ENCODE measurements at regions not wholly inside any gene's neighbourhood (a gene's known extent, or its start where the extent isn't known, plus 50 kb on each side); places are given as distances from the start of the nearest gene placed in this dataset.
A peak's percentile ranks its signal among the peaks of the same experiment; 100 is the strongest.

DNA sequence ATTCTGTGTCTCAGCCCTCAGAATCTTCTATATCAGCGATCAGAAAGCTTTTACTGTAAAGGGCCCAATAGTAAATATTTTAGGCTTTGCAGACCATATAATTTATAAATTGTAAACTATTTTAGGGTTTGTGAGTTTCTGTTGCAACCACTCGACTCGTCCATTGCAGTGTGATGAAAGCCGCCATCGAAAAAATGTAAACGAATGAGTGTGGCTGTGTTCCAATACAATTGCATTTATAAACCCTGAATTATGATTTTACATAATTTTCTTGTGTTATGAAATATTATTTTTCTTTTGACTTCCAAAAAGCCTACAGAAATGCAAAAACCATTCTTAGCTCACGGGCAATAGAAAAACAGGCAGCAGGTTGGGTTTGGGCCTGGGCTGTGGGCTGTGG is 62.5 kb upstream of the ADO start:
- no peak for DNase-seq
- Histone ChIP-seq H3K4me3 (no peak overlapping the region), H3K4me1 (no peaks in the 10 kb centered on the region), H3K9me3 (no peaks in the 10 kb centered on the region), H3K36me3 (no peaks in the 10 kb centered on the region), H3K27me3 (no peaks in the 10 kb centered on the region), H3K27ac (peak overlapping the region in 1 of 4 donors; percentile 39)
- TF ChIP-seq CTCF (IDR thresholded peaks at IDR 0.05) (no peak), POLR2A (IDR thresholded peaks at IDR 0.05) (no peak)

- Histone ChIP-seq H3K9me3 (no peaks in the 10 kb centered on the region), H3K4me3 (no peak overlapping the region), H3K27me3 (no peaks in the 10 kb centered on the region), H3K36me3 (no peaks in the 10 kb centered on the region), H3K4me1 (no peaks in the 10 kb centered on the region), H3K27ac (peak overlapping the region in 1 of 4 donors; percentile 39)
- no peak for DNase-seq
- TF ChIP-seq CTCF (IDR thresholded peaks at IDR 0.05) (no peak), POLR2A (IDR thresholded peaks at IDR 0.05) (no peak)
Measured at GRCh38 chr10:62742536-62743061, 61.9 kb upstream of the ADO start.

GRCh38 chr10:62744136-62744535 is 60.4 kb upstream of the ADO start:
- H3K27ac ChIP-seq: no peak overlapping the region
- no peaks in the 10 kb centered on the region for H3K27me3 ChIP-seq
- no peaks in the 10 kb centered on the region for H3K9me3 ChIP-seq
- no peaks in the 10 kb centered on the region for H3K36me3 ChIP-seq
- H3K4me1 ChIP-seq: no peaks in the 10 kb centered on the region
- no peak overlapping the region for H3K4me3 ChIP-seq
- DNase-seq: no peak
- TF ChIP-seq POLR2A (IDR thresholded peaks at IDR 0.05): no peak
- TF ChIP-seq CTCF (IDR thresholded peaks at IDR 0.05): no peak

- no peaks in the 10 kb centered on the region for H3K36me3 ChIP-seq
Measured at GRCh38 chr10:62745581-62745980, 58.9 kb upstream of the ADO start.

GRCh38 chr10:62746951-62747729 is 57.4 kb upstream of the ADO start:
- DNase-seq: no peak
- TF ChIP-seq POLR2A (IDR thresholded peaks at IDR 0.05): no peak
- TF ChIP-seq CTCF (IDR thresholded peaks at IDR 0.05): no peak
- H3K27ac ChIP-seq: no peak overlapping the region

More at GRCh38 chr10:62745581-62745980, 58.9 kb upstream of the ADO start:
- Histone ChIP-seq H3K27ac (no peak overlapping the region), H3K4me1 (no peaks in the 10 kb centered on the region), H3K4me3 (no peak overlapping the region), H3K9me3 (no peaks in the 10 kb centered on the region), H3K27me3 (no peaks in the 10 kb centered on the region)
- TF ChIP-seq CTCF (IDR thresholded peaks at IDR 0.05) (no peak), POLR2A (IDR thresholded peaks at IDR 0.05) (no peak)
- no peak for DNase-seq

More at GRCh38 chr10:62746951-62747729, 57.4 kb upstream of the ADO start:
- no peaks in the 10 kb centered on the region for H3K4me1 ChIP-seq
- no peaks in the 10 kb centered on the region for H3K27me3 ChIP-seq
- H3K9me3 ChIP-seq: no peaks in the 10 kb centered on the region
- no peaks in the 10 kb centered on the region for H3K36me3 ChIP-seq
- no peak overlapping the region for H3K4me3 ChIP-seq

Data from Peyer's patch (tissue), 4 donors.